ENCODE measurements at regions not wholly inside any gene's neighbourhood (a gene's known extent, or its start where the extent isn't known, plus 50 kb on each side); places are given as distances from the start of the nearest gene placed in this dataset.
"Not testable (repeated sequence)": the region's sequence is repeated elsewhere in the genome, so short reads cannot be mapped to it uniquely, and the experiment has no call there.

- DNase-seq (ENCODE audit: low spot score in 2 of 2) (no peak), FAIRE-seq (no peak)
Measured at GRCh38 chr3:190193210-190193609, 72.5 kb upstream of the P3H2 start.

DNA sequence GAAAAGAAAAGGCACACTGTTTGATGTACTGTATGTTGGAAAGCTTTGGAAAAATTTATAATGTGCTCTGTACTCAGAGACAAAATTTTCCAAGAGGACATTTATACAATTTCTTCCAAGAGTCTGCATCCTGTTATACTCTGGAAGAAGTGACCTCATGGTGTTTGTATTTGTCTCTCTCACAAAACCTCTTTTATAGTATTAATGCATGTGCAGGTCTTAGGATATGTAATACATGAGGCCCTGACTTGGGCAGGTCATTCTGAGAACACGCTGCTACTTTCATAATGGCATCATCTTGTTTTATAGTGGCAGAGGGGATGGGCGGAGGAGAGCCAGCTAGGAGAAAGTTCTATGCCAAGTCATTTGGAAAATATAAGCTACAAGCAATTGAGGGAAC, 72.0 kb upstream of the P3H2 start:
- FAIRE-seq (no peak), DNase-seq (ENCODE audit: low spot score in 2 of 2) (no peak)

DNA sequence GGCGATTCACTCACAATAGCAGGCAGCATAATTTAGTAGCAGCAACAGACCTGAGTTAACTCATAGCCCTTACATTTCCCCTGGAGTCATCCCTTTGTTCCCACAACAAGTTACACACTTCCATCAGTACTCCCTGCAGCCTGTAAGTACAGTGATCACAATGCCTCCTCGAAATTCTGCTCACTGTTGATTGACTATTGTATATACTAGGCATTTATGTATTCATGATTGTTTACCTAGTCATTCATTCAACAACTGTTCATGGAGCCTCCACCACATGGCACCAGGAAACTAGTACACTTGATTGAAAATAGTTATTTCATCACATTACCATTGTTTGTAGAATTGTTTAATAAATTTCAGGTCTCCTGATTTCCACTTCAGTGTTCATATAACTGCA, 71.4 kb upstream of the P3H2 start:
- DNase-seq (ENCODE audit: low spot score in 2 of 2) (no peak), FAIRE-seq (no peak)

GRCh38 chr3:190188197-190188596, 67.5 kb upstream of the P3H2 start:
- FAIRE-seq: no peak
- DNase-seq (ENCODE audit: low spot score in 2 of 2): no peak

DNA sequence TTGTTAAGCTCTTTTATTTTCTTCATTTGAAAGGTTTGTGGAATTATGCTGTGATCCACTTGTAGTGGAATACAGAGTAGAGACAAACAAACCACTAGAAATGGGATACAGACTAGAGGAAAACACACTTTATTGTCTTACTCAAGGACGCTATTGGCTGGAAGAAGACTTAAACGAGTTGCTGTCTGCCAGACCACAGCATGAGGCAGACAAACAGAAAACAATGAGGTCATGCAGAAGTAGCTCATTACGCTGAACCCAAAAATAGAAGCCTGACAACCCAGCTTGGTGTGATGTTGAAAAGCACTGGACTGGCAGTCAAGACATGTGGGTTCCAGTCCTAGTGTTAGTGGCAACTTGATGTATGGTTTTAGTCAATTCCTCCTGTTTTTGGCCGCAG, 62.4 kb upstream of the P3H2 start:
- FAIRE-seq: no peak

DNA sequence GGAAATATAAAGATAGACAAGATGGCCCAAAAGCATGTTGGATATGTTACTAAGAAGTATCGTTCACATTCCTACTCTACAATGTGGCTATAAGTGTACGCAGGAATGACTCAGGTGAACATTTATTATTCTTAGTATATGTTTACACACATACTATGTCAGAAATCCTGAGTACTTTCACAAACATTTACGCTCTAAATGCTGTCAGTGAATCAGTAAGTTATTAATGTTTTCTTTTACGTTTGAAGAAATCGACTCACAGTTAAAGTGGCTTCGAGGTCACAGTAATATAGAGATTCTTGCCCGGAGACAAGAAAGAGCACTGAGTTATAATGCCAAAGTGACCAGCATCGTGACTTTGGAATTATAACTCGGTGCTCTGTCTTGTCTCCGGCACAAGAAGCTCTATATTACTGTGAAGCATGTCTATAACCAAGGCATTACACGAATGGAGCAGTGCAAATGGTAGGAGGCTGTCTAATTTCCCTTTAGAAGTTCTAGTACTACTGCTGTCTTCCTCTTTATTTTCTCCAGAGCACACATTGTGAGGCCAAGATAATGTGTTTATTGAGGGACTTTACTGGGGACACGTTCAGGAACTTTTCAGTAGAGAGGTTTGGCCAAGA, 61.8 kb upstream of the P3H2 start:
- no peak for FAIRE-seq

More for the DNA sequence above, 62.4 kb upstream of the P3H2 start:
- DNase-seq (ENCODE audit: low spot score in 2 of 2): peak; percentile 31 to 35

DNA sequence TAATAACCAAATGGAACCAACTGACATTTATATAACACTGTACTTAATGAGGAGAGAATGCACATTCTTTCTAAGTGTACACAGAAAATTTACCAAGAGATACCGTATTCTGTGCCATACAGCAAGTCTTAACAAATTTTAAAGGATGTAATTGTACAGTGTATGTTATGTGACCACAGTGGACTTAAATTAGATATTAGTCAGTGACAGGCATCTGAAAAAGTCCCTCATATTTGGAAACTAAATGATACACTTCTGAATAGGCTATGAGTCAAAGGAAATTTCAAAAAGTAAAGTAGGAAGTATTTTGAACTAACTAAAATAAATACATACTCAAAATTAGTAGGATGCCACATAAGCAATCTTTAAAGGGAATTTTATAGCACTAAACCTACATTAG, 59.6 kb upstream of the P3H2 start:
- no peak for DNase-seq (ENCODE audit: low spot score in 2 of 2)
- FAIRE-seq: no peak

More for the DNA sequence above, 61.8 kb upstream of the P3H2 start:
- DNase-seq (ENCODE audit: low spot score in 2 of 2): no peak

DNA sequence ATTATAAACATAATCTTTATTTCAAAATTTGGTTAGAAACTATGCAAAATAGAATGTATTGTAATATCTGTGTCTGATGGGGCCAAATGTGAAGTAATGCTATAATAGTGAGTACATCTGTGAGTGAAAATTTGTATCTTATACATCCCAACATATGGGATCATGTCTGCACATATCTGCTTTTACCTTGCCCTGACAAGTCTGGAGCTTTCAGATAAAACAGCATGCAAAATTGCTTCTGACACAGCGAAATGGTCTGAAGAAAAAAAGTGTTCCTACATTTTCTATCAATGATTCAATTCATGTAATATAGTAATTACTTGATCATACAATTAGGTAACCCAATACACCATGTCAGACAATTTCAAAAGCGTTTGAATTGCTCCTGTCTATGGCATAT, 58.1 kb upstream of the P3H2 start:
- FAIRE-seq (no peak), DNase-seq (ENCODE audit: low spot score in 2 of 2) (no peak)

DNA sequence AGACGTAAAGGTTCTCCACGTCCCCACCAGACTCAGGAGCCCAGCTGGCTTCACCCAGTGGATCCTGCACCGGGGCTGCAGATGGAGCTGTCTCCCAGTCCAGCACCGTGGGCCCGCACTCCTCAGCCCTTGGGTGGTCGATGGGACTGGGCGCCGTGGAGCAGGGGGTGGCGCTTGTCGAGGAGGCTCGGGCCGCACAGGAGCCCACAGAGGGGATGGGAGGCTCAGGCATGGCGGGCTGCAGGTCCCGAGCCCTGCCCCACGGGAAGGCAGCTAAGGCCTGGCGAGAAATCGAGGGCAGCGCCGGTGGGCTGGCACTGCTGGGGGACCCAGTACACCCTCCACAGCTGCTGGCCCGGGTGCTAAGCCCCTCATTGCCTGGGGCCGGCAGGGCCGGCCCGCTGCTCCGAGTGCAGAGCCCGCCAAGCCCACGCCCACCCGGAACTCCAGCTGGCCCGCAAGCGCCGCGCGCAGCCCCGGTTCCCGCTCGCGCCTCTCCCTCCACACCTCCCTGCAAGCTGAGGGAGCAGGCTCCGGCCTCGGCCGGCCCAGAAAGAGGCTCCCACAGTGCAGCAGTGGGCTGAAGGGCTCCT, 56.3 kb upstream of the P3H2 start:
- not testable (repeated sequence) for DNase-seq (ENCODE audit: low spot score in 2 of 2); FAIRE-seq

DNA sequence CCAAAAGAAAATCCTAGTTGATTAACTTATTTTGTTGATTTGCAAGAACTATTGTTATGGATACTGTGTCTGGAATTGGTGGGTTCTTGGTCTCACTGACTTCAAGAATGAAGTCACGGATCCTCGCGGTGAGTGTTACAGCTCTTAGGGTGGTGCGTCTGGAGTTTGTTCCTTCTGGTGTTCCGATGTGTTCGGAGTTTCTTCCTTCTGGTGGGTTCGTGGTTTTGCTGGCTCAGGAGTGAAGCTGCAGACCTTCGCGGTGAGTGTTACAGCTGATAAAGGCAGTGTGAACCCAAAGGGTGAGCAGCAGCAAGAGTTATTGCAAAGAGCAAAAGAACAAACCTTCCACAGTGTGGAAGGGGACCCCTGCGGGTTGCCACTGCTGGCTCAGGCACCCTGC, 55.4 kb upstream of the P3H2 start:
- DNase-seq (ENCODE audit: low spot score in 2 of 2); FAIRE-seq: not testable (repeated sequence)

DNA sequence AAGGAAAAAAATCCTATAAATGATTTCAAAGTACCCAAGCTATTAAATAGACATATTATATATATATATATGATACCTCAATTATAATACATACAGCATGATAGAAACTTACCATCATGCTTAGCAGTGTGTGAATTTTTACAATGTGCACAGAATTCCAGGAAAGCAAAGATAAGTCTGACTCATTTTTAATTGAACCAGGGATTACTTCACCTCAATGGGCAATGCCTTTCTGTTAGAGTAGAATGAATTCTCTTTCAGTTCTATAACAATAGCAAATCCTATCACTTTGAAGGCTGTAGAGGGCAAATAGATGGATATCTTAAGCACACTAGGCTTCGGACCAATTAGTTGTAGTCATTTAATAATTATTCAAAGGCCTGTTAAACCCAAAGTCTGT, 54.8 kb upstream of the P3H2 start:
- DNase-seq (ENCODE audit: low spot score in 2 of 2): no peak
- no peak for FAIRE-seq

DNA sequence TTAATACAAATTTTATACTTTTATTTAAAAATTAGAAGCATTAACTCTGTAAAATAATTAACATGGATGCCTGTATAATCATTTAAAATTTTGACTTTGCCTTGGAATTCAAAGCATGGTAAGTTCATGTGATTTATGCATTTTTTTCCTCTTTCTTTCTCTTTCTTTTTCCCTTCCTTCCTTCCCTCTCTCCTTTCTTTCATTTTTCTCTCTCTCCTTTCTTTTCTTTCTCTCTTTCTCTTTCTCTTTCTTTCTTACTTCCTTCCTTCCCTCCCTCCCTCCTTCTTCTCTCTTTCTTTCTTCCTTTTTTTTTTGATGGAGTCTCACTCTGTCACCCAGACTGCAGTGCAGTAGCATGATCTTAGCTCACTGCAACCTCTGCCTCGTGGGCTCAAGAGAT, 53.8 kb upstream of the P3H2 start:
- FAIRE-seq: no peak
- no peak for DNase-seq (ENCODE audit: low spot score in 2 of 2)

GRCh38 chr3:190173426-190173825, 52.7 kb upstream of the P3H2 start:
- DNase-seq (ENCODE audit: low spot score in 2 of 2) (no peak), FAIRE-seq (no peak)

DNA sequence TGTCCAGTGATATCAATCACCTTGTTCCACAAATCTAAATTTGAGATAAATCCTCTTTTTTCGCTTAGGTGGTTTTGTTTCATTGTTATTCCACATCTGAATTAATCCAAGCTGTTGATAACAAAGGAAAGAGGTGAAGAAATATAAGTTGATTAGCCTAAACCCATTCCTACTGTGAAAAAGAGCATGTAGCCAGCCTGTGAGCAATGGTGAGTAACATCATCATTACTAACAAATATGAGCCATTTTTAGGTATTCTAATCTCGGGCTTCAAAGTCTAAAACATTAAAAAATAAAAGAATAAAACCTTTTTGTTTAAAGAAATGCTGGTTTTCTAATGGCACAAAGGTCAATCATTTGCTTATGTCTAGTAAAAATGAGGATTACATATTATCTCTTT, 52.1 kb upstream of the P3H2 start:
- DNase-seq (ENCODE audit: low spot score in 2 of 2) (no peak), FAIRE-seq (no peak)
